GM12878 (cell line): ENCODE measurements at regions not wholly inside any gene's neighbourhood (a gene's known extent, or its start where the extent isn't known, plus 50 kb on each side); places are given as distances from the start of the nearest gene placed in this dataset.

Source experiments
- CHD2 ChIP-seq: IDR thresholded peaks from 2 replicates; pipeline ENCODE4 v1.6.1; 2011; ENCODE audit warnings: low read depth, low read length, improper control_type of control experiment, borderline replicate concordance
- CTCF ChIP-seq, 3 experiments: IDR thresholded peaks in 2 of 3; conservative IDR thresholded peaks in 1 of 3; 2 replicates each; pipeline ENCODE4 v1.5.1; 2011; ENCODE audit warnings: low read depth in 3 of 3, low read length in 3 of 3, mild to moderate bottlenecking in 3 of 3, control low read depth in 2 of 3, moderate library complexity in 2 of 3, inconsistent platforms in 1 of 3, mixed read lengths in 1 of 3; ENCODE audit not compliant: control insufficient read depth in 2 of 3, insufficient read depth in 1 of 3; ENCODE audit errors: extremely low read depth in 1 of 3
- DPF2 ChIP-seq: fragments of 450-650 bp; IDR thresholded peaks from 2 replicates; pipeline ENCODE4 v1.6.1; 2017; ENCODE audit warnings: mild to moderate bottlenecking
- EZH2 ChIP-seq: IDR thresholded peaks from 2 replicates; pipeline ENCODE4 v1.6.1; 2012; ENCODE audit warnings: low read depth, mild to moderate bottlenecking, control low read depth, inconsistent platforms, low read length, borderline replicate concordance; ENCODE audit not compliant: control insufficient read depth
- FOS ChIP-seq: IDR thresholded peaks from 3 replicates; pipeline ENCODE4 v1.6.1; 2011; ENCODE audit warnings: borderline replicate concordance; ENCODE audit not compliant: insufficient read length; ENCODE audit errors: extremely low read depth
- FOXM1 ChIP-seq: IDR thresholded peaks from 2 replicates; pipeline ENCODE4 v1.6.1; 2012; ENCODE audit warnings: low read depth, mild to moderate bottlenecking, inconsistent platforms, low read length, moderate library complexity
- HDAC2 ChIP-seq: fragments of 200-600 bp; sonication (generic); IDR thresholded peaks from 2 replicates; pipeline ENCODE4 v1.6.1; 2017
- POLR2A ChIP-seq: IDR thresholded peaks from 2 replicates; pipeline ENCODE4 v1.6.1; 2011; ENCODE audit warnings: low read depth, mild to moderate bottlenecking, low read length
- RCOR1 ChIP-seq: conservative IDR thresholded peaks from 2 replicates; pipeline ENCODE4 v1.6.1; 2012; ENCODE audit warnings: low read depth, low read length, improper control_type of control experiment
- YY1 ChIP-seq: IDR thresholded peaks from 2 replicates; pipeline ENCODE4 v1.6.1; 2011; ENCODE audit warnings: low read depth, mild to moderate bottlenecking, low read length
- ZBTB33 ChIP-seq: fragments of 450-650 bp; IDR thresholded peaks from 2 replicates; pipeline ENCODE4 v1.6.1; 2017; ENCODE audit warnings: mild to moderate bottlenecking
- ZNF24 ChIP-seq: fragments of 450-650 bp; IDR thresholded peaks from 2 replicates; pipeline ENCODE4 v1.6.1; 2017; ENCODE audit warnings: antibody characterized with exemption, mild to moderate bottlenecking
- TF ChIP-seq, protein P1 (sequence below): IDR thresholded peaks from 2 replicates; pipeline ENCODE4 v1.6.1; 2012; ENCODE audit warnings: mild to moderate bottlenecking, low read depth, low read length

- no peak for TF ChIP-seq CTCF (IDR thresholded peaks at IDR 0.05 in 2 of 3, conservative IDR thresholded peaks at IDR 0.05 in 1 of 3; ENCODE audit: control insufficient read depth in 2 of 3, extremely low read depth in 1 of 3, insufficient read depth in 1 of 3, low read depth in 3 of 3, low read length in 3 of 3)
- TF ChIP-seq HDAC2: no peak
- no peak for TF ChIP-seq POLR2A
- TF ChIP-seq YY1: no peak
- TF ChIP-seq ZBTB33: no peak
- no peak for TF ChIP-seq FOS
- TF ChIP-seq CHD2: no peak
- TF ChIP-seq ZNF24: no peak
- no peak for TF ChIP-seq RCOR1
- no peak for TF ChIP-seq EZH2
- TF ChIP-seq, protein P1, sequence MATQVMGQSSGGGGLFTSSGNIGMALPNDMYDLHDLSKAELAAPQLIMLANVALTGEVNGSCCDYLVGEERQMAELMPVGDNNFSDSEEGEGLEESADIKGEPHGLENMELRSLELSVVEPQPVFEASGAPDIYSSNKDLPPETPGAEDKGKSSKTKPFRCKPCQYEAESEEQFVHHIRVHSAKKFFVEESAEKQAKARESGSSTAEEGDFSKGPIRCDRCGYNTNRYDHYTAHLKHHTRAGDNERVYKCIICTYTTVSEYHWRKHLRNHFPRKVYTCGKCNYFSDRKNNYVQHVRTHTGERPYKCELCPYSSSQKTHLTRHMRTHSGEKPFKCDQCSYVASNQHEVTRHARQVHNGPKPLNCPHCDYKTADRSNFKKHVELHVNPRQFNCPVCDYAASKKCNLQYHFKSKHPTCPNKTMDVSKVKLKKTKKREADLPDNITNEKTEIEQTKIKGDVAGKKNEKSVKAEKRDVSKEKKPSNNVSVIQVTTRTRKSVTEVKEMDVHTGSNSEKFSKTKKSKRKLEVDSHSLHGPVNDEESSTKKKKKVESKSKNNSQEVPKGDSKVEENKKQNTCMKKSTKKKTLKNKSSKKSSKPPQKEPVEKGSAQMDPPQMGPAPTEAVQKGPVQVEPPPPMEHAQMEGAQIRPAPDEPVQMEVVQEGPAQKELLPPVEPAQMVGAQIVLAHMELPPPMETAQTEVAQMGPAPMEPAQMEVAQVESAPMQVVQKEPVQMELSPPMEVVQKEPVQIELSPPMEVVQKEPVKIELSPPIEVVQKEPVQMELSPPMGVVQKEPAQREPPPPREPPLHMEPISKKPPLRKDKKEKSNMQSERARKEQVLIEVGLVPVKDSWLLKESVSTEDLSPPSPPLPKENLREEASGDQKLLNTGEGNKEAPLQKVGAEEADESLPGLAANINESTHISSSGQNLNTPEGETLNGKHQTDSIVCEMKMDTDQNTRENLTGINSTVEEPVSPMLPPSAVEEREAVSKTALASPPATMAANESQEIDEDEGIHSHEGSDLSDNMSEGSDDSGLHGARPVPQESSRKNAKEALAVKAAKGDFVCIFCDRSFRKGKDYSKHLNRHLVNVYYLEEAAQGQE: no peak
- no peak for TF ChIP-seq FOXM1
- TF ChIP-seq DPF2: no peak
Measured at GRCh38 chr2:128439031-128439790, 120.5 kb upstream of the HS6ST1 start.
